ENCODE measurements at regions not wholly inside any gene's neighbourhood (a gene's known extent, or its start where the extent isn't known, plus 50 kb on each side); places are given as distances from the start of the nearest gene placed in this dataset.

DNA sequence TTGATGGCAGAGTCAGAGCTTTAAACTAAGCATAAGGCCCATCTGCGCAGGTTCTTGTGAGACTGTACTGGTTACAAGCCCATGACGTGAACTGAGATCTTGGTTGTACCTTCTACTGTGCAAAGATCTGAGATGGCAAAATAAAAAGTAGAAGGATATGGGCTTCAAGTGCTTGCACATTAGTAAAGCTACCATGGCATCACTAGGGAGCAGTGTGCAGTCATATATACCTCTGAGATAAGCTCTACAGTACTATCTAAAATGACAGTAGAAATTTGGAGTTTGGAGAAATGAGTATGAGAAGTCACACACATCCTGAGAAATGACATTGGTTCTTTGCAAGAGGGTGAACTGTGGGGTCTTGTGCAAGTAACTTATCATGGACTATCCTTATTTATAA lies 408.2 kb upstream of the PRR16 start:
- DNase-seq (ENCODE audit: low spot score in 2 of 2) = no peak
- no peaks in the 10 kb centered on the region for H3K36me3 ChIP-seq
- WGBS, 2 donors = 89 to 91% methylated on average over 2 of the region's 2 CpGs
- H3K4me1 ChIP-seq = peaks cover 0 to 8% (median 0%) of the 10 kb centered on the region in 4 donors
- H3K4me3 ChIP-seq = no peak overlapping the region
- H3K27me3 ChIP-seq = no peaks in the 10 kb centered on the region
- no peak overlapping the region for H3K27ac ChIP-seq
- TF ChIP-seq POLR2A (IDR thresholded peaks at IDR 0.05) (no peak), EP300 (IDR thresholded peaks at IDR 0.05) (no peak)
- TF ChIP-seq, protein P1, sequence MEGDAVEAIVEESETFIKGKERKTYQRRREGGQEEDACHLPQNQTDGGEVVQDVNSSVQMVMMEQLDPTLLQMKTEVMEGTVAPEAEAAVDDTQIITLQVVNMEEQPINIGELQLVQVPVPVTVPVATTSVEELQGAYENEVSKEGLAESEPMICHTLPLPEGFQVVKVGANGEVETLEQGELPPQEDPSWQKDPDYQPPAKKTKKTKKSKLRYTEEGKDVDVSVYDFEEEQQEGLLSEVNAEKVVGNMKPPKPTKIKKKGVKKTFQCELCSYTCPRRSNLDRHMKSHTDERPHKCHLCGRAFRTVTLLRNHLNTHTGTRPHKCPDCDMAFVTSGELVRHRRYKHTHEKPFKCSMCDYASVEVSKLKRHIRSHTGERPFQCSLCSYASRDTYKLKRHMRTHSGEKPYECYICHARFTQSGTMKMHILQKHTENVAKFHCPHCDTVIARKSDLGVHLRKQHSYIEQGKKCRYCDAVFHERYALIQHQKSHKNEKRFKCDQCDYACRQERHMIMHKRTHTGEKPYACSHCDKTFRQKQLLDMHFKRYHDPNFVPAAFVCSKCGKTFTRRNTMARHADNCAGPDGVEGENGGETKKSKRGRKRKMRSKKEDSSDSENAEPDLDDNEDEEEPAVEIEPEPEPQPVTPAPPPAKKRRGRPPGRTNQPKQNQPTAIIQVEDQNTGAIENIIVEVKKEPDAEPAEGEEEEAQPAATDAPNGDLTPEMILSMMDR (IDR thresholded peaks at IDR 0.05) = no peak
- H3K9me3 ChIP-seq = no peaks in the 10 kb centered on the region

DNA sequence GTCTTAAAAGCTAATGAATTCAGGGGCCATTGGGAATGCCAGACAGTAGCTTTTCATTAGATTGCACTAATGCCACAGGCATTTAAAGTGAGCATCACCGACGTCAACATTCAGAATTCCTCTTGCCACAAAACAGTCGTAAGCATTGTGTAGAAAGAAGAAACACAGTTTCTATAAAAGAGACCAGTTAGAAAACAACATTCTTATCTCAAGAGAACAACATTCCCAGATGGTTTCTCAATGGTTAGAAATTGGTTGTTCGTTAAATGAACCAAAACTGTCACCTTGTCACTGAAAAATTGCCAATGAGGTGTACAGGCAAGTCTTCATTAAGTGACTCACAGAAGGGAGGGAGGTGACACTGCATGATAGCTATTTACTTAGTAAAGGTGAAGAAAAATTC lies 401.6 kb upstream of the PRR16 start:
- Histone ChIP-seq H3K4me1 (no peaks in the 10 kb centered on the region), H3K9me3 (no peaks in the 10 kb centered on the region), H3K36me3 (no peaks in the 10 kb centered on the region), H3K4me3 (no peak overlapping the region), H3K27ac (no peak overlapping the region), H3K27me3 (no peaks in the 10 kb centered on the region)
- WGBS, 2 donors = 50 to 51% methylated on average over 4 of the region's 4 CpGs
- DNase-seq (ENCODE audit: low spot score in 2 of 2) = no peak
- no peak for TF ChIP-seq EP300 (IDR thresholded peaks at IDR 0.05)
- TF ChIP-seq POLR2A (IDR thresholded peaks at IDR 0.05) = no peak
- TF ChIP-seq, protein P1 (IDR thresholded peaks at IDR 0.05) = no peak

DNA sequence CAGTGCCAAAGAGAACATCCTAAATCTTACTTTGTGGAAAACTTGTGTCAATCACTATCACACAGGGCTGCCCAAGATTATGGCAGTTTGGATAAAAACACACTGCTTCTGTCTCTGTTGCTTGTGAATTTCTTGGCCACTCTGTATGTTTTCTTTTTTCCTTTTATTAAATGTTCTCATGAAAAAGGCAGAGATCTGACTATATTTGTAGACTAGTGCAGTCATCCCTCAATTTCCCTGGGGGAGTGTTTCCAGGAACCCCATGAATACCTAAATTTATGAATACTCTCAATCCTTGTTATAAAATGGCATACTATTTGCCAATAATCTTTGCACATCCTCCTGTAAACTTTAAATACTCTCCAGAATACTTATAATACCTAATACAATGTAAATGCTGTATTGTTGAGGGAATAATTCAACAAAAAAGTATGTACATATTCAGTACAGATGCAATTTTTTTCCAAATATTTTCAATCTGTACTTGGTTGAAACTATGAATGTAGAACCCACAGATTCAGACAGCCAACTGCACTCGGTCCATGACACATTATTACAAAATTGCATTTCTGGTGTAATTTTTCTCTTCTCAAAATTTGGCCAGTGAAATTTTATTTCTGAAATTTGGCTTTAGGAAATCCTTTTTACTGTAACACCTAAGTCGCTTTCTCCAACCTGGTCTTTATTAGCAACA lies 391.9 kb upstream of the PRR16 start:
- H3K4me3 ChIP-seq = no peak overlapping the region
- H3K36me3 ChIP-seq = no peaks in the 10 kb centered on the region
- DNase-seq (ENCODE audit: low spot score in 2 of 2) = no peak
- no peaks in the 10 kb centered on the region for H3K9me3 ChIP-seq
- H3K4me1 ChIP-seq = no peaks in the 10 kb centered on the region
- no peaks in the 10 kb centered on the region for H3K27me3 ChIP-seq
- no peak for TF ChIP-seq EP300 (IDR thresholded peaks at IDR 0.05)
- TF ChIP-seq POLR2A (IDR thresholded peaks at IDR 0.05) = no peak
- TF ChIP-seq, protein P1 (IDR thresholded peaks at IDR 0.05) = no peak
- H3K27ac ChIP-seq = no peak overlapping the region
- WGBS, 2 donors = 82 to 88% methylated on average over 2 of the region's 2 CpGs

DNA sequence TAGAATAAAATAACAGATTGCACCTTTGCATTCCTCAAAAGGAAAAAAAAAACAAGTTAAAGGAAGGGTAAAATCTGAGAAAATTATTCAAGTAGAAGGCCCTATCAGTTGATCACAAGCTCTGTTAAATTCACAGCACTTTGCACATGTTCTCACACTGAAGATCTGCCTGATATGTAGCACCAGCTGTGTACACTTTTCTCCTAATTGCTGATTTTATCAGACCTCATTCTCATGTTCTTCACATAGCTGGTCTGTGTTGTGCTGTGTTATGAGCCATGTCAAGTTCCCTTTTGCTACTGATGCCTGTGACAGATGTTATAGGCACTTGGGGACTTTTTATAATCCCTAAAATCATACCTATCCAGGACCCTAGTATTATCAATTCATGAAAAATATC lies 390.4 kb upstream of the PRR16 start:
- no peaks in the 10 kb centered on the region for H3K4me1 ChIP-seq
- H3K4me3 ChIP-seq = no peak overlapping the region
- H3K9me3 ChIP-seq = no peaks in the 10 kb centered on the region
- H3K27me3 ChIP-seq = no peaks in the 10 kb centered on the region
- TF ChIP-seq EP300 (IDR thresholded peaks at IDR 0.05) (no peak), POLR2A (IDR thresholded peaks at IDR 0.05) (no peak)
- TF ChIP-seq, protein P1 (IDR thresholded peaks at IDR 0.05) = no peak
- no peaks in the 10 kb centered on the region for H3K36me3 ChIP-seq
- no peak overlapping the region for H3K27ac ChIP-seq
- DNase-seq (ENCODE audit: low spot score in 2 of 2) = no peak

DNA sequence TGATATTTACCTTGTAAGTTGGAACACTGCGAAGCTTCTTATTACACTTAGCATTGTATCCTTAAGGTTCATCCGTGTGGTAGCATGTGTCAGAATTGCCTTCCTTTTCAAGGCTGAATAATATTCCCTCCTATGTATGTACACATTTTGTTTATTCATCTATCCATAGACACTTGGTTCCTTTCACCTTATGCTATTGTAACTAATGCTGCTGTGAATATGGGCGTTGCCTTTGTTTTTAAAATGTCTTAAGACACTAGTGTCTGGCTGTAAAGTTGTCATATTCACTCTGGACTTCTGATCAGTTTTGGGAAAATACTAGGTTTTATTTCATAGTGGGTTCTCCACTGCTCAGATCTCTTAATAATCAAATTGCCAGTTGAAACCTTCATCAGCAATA lies 383.3 kb upstream of the PRR16 start:
- H3K4me1 ChIP-seq = no peaks in the 10 kb centered on the region
- 61 to 73% methylated on average over 3 of the region's 3 CpGs for WGBS, 2 donors
- no peaks in the 10 kb centered on the region for H3K27me3 ChIP-seq
- H3K27ac ChIP-seq = no peak overlapping the region
- H3K9me3 ChIP-seq = no peaks in the 10 kb centered on the region
- H3K36me3 ChIP-seq = no peaks in the 10 kb centered on the region
- DNase-seq (ENCODE audit: low spot score in 2 of 2) = no peak
- TF ChIP-seq EP300 (IDR thresholded peaks at IDR 0.05) (no peak), POLR2A (IDR thresholded peaks at IDR 0.05) (no peak)
- TF ChIP-seq, protein P1 (IDR thresholded peaks at IDR 0.05) = no peak
- no peak overlapping the region for H3K4me3 ChIP-seq

Measured in tibial nerve (tissue), 4 donors.